ENCODE measurements at regions not wholly inside any gene's neighbourhood (a gene's known extent, or its start where the extent isn't known, plus 50 kb on each side); places are given as distances from the start of the nearest gene placed in this dataset.

GRCh38 chrX:9234315-9234714 lies 200.4 kb upstream of the FAM9B start:
- TF ChIP-seq, protein P1, sequence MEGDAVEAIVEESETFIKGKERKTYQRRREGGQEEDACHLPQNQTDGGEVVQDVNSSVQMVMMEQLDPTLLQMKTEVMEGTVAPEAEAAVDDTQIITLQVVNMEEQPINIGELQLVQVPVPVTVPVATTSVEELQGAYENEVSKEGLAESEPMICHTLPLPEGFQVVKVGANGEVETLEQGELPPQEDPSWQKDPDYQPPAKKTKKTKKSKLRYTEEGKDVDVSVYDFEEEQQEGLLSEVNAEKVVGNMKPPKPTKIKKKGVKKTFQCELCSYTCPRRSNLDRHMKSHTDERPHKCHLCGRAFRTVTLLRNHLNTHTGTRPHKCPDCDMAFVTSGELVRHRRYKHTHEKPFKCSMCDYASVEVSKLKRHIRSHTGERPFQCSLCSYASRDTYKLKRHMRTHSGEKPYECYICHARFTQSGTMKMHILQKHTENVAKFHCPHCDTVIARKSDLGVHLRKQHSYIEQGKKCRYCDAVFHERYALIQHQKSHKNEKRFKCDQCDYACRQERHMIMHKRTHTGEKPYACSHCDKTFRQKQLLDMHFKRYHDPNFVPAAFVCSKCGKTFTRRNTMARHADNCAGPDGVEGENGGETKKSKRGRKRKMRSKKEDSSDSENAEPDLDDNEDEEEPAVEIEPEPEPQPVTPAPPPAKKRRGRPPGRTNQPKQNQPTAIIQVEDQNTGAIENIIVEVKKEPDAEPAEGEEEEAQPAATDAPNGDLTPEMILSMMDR (IDR thresholded peaks at IDR 0.05; ENCODE audit: insufficient read depth, low read length, poor library complexity, severe bottlenecking), result no peak
- no peak for TF ChIP-seq EZH2phosphoT487 (conservative IDR thresholded peaks at IDR 0.05; ENCODE audit: low read length)

Measured in SU-DHL-6 (cell line).